Astrocyte of the cerebellum (primary cell): ENCODE measurements at regions not wholly inside any gene's neighbourhood (a gene's known extent, or its start where the extent isn't known, plus 50 kb on each side); places are given as distances from the start of the nearest gene placed in this dataset.

ENCODE experiments used
- DNase-seq: peaks from one replicate; pipeline ENCODE4 v3.0.0-alpha.2; 2011; ENCODE audit warnings: low read depth
- H3K4me3 ChIP-seq: 2 replicates; pipeline ENCODE4 v1.5.1; 2011; ENCODE audit warnings: mild to moderate bottlenecking, low read depth, low read length, moderate library complexity
- in situ Hi-C: cut with HindIII; loops from 2 replicates; pipeline ENCODE4 v1.10.0; 2017; ENCODE audit warnings: low sequenced_read_pairs
- TF ChIP-seq, protein P1 (sequence below): IDR thresholded peaks from 2 replicates; pipeline ENCODE4 v1.5.1; 2012; ENCODE audit warnings: low read length, low read depth, moderate library complexity, mild to moderate bottlenecking; ENCODE audit errors: missing control alignments

DNA sequence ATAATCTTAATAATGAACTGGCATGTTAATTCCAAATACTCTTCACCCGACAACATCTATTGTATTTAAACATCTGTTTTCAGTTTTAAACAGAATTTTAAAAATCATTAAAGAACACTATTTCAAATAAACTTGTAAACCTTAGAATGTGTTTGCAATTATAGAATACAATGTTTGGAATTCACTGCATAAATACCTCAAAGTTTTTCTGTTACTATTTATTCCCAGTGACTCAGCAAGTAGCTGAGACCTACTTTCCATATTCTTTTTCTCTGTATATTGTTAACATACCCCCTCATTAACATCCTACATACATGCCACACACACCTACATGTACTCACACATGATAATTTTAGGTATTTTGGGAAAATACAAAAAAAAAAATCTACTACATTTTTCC lies 1134.3 kb downstream of the SLITRK1 start:
- TF ChIP-seq, protein P1, sequence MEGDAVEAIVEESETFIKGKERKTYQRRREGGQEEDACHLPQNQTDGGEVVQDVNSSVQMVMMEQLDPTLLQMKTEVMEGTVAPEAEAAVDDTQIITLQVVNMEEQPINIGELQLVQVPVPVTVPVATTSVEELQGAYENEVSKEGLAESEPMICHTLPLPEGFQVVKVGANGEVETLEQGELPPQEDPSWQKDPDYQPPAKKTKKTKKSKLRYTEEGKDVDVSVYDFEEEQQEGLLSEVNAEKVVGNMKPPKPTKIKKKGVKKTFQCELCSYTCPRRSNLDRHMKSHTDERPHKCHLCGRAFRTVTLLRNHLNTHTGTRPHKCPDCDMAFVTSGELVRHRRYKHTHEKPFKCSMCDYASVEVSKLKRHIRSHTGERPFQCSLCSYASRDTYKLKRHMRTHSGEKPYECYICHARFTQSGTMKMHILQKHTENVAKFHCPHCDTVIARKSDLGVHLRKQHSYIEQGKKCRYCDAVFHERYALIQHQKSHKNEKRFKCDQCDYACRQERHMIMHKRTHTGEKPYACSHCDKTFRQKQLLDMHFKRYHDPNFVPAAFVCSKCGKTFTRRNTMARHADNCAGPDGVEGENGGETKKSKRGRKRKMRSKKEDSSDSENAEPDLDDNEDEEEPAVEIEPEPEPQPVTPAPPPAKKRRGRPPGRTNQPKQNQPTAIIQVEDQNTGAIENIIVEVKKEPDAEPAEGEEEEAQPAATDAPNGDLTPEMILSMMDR: no peak
- no peak overlapping the region for H3K4me3 ChIP-seq
- peak; percentile 4 for DNase-seq
- in situ Hi-C loops: no loop called here

DNA sequence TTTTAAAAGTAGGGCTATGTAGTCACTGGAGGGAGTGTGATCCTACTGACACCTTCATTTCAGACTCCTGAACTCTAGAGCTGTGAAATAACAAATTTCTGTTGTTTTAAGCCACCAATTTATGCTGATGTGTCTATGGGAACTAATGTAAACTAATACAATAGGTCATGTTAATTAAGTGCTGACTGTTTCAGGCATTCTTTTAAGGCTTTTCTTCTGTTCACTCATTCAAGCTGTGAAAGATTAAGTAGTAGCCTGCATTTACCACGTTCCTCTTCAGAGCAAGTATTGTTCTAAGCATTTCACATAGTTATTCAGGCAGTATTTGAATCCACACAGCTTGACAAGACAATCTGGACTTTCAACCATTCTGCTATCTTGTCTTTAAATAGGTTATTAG lies 1135.0 kb downstream of the SLITRK1 start:
- DNase-seq: no peak
- TF ChIP-seq, protein P1: no peak
- in situ Hi-C loops: no loop called here
- H3K4me3 ChIP-seq: no peak overlapping the region

DNA sequence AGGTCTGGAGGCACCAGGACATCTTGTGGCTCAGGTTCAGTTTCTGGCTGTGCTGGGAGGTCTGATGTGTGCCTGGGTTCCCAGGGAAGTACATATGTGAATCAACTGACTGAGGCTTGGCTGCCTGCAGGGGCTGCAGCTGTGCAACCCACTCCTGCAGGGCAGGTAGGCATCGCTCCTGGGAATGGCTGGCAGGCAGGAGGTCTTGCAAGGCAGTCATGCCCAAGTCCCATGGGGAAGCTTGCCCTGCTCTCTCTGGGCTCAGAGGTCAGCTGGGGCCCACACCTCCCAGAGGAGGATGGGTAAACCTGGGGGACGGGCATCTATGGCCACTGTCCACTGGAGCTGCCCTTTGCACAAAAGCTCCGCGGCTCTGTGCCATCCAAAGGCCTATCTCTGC lies 1141.8 kb downstream of the SLITRK1 start:
- TF ChIP-seq, protein P1: no peak
- H3K4me3 ChIP-seq: no peak overlapping the region
- DNase-seq: no peak
- in situ Hi-C loops: no loop called here

DNA sequence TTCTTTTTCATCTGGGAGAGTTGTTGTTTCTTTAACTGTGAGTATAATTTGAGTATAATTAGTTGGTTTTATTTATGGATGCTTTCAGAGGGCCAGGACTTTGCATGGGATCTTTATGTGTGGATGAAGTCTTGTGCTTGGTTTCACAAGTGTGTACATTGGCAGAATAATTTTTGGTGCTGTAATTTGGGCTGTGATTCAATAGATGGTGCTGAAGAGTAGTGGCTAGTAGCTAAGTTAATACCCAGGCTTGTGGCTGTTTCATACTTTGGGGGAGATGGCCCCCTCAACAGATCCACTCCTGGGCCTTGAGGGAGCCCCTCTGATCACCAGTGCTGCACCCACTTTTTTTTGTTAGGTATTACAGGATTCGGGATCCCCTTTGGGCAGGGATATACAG lies 1142.4 kb downstream of the SLITRK1 start:
- TF ChIP-seq, protein P1: peak; percentile 32
- DNase-seq: no peak
- no peak overlapping the region for H3K4me3 ChIP-seq
- in situ Hi-C loops: no loop called here

DNA sequence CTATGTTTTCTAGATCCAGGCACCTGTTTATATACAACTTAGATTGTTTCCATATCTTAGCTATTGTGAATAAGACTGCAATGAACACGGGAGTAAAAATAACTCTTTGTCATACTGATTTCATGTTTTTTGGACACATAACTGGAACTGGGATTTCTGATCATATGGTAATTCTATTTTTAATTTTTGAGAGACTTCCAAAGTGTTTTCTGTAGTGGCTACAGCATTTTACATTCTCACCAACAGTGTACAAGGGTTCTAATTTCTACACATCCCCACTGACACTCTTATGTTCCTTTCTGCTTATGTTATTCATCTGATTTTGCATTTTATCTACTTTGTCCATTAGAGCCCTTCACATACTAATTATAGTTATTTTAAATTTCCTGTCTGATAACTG lies 1152.9 kb downstream of the SLITRK1 start:
- no peak for DNase-seq
- TF ChIP-seq, protein P1: no peak
- H3K4me3 ChIP-seq: no peak overlapping the region
- in situ Hi-C loops: no loop called here

DNA sequence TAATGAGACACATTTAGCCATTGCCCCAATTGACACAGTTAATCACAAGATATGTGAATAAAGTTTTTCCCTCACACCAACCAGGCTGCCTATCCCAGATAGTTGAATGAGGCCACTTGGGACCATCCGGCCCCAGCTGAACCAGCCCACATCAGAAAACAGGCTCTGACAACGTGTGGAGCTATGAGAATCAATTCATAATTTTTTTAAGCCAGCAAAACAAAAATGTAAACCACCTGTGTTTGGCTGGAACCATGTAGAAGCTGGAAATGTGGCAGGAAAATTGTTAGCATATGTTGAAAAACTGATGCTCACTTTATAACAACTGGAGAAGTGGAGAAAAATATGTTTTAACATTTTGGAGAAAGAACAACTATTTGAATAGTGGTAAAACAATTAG lies 1161.3 kb downstream of the SLITRK1 start:
- TF ChIP-seq, protein P1: no peak
- in situ Hi-C loops: no loop called here
- DNase-seq: no peak
- no peak overlapping the region for H3K4me3 ChIP-seq

DNA sequence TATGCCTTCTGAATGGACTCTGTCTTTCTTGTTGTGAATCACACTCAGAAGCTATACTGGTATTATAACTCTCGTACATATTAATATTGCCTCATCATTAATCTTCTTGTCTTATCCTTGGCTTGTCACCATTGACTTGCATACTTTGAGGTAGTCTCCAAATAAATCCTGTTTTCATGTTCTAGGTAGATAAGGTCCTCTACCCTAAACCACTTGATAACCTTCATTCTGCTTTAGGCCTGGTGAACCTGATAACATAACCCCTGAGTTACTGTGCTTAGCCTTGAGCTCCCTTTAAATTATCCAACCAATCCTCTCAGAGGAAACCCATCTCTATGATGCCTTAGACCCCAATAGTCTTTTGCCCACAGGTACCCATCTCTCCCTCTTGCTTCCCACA lies 1162.3 kb downstream of the SLITRK1 start:
- in situ Hi-C loops: no loop called here
- H3K4me3 ChIP-seq: no peak overlapping the region
- TF ChIP-seq, protein P1: no peak
- no peak for DNase-seq
